Cardiac muscle cell (in vitro differentiated cells and primary cell): ENCODE measurements at regions not wholly inside any gene's neighbourhood (a gene's known extent, or its start where the extent isn't known, plus 50 kb on each side); places are given as distances from the start of the nearest gene placed in this dataset.
"Not testable (repeated sequence)": the region's sequence is repeated elsewhere in the genome, so short reads cannot be mapped to it uniquely, and the experiment has no call there.

ENCODE experiments used
- DNase-seq, 2 donors: peaks; one replicate each; pipeline versions ENCODE4 v3.0.0 to v3.0.0-alpha.2; 2010 to 2017; ENCODE audit warnings: low read depth in 1 of 2, low spot score in 1 of 2
- H3K27ac ChIP-seq: fragments of 200-600 bp; sonication (generic); 2 replicates; pipeline ENCODE4 v1.5.1; 2016
- H3K27me3 ChIP-seq: fragments of 200-600 bp; sonication (generic); 2 replicates; pipeline ENCODE4 v1.6.0; 2016; ENCODE audit warnings: control low read depth
- H3K36me3 ChIP-seq: fragments of 200-600 bp; sonication (generic); 2 replicates; pipeline ENCODE4 v1.5.1; 2016; ENCODE audit warnings: control low read depth
- H3K4me1 ChIP-seq: fragments of 200-600 bp; sonication (generic); 2 replicates; pipeline ENCODE4 v1.8.1; 2017; ENCODE audit warnings: low read depth, mild to moderate bottlenecking, mixed run types
- H3K4me3 ChIP-seq: fragments of 200-600 bp; sonication (generic); 2 replicates; pipeline ENCODE4 v1.5.1; 2016; ENCODE audit warnings: mild to moderate bottlenecking
- H3K9me3 ChIP-seq: fragments of 200-600 bp; sonication (generic); 2 replicates; pipeline ENCODE4 v1.5.1; 2017; ENCODE audit warnings: low read depth, mild to moderate bottlenecking, control low read depth
- CTCF ChIP-seq: IDR thresholded peaks from 2 replicates; pipeline ENCODE4 v1.5.1; 2012; ENCODE audit warnings: low read depth, mild to moderate bottlenecking, low read length

- no peaks in the 10 kb centered on the region for H3K9me3 ChIP-seq
- no peaks in the 10 kb centered on the region for H3K36me3 ChIP-seq
- H3K27me3 ChIP-seq: no peaks in the 10 kb centered on the region
- H3K27ac ChIP-seq: no peak overlapping the region
- H3K4me1 ChIP-seq: no peaks in the 10 kb centered on the region
- TF ChIP-seq CTCF: no peak
- DNase-seq: no peak
- no peak overlapping the region for H3K4me3 ChIP-seq
Observed at GRCh38 chr12:33892425-33892824, 129.9 kb upstream of the ALG10 start.

- H3K27ac ChIP-seq, H3K27me3 ChIP-seq, H3K4me3 ChIP-seq, H3K4me1 ChIP-seq, H3K9me3 ChIP-seq, DNase-seq, H3K36me3 ChIP-seq: not testable (repeated sequence)
Observed at GRCh38 chr12:33920460-33920859, 101.8 kb upstream of the ALG10 start.

- H3K4me3 ChIP-seq: no peak overlapping the region
- no peaks in the 10 kb centered on the region for H3K36me3 ChIP-seq
- no peak overlapping the region for H3K27ac ChIP-seq
- no peaks in the 10 kb centered on the region for H3K4me1 ChIP-seq
- H3K9me3 ChIP-seq: no peaks in the 10 kb centered on the region
- no peaks in the 10 kb centered on the region for H3K27me3 ChIP-seq
- DNase-seq: no peak
- no peak for TF ChIP-seq CTCF
Observed at GRCh38 chr12:33926095-33926494, 96.2 kb upstream of the ALG10 start.

GRCh38 chr12:33937669-33938068 lies 84.6 kb upstream of the ALG10 start:
- H3K4me3 ChIP-seq, H3K36me3 ChIP-seq, H3K27me3 ChIP-seq, H3K9me3 ChIP-seq, DNase-seq, H3K27ac ChIP-seq, H3K4me1 ChIP-seq: not testable (repeated sequence)

- DNase-seq: no peak
- Histone ChIP-seq H3K4me3 (no peak overlapping the region), H3K4me1 (no peaks in the 10 kb centered on the region), H3K27me3 (no peaks in the 10 kb centered on the region), H3K27ac (no peak overlapping the region), H3K9me3 (no peaks in the 10 kb centered on the region), H3K36me3 (no peaks in the 10 kb centered on the region)
- TF ChIP-seq CTCF: no peak
Observed at GRCh38 chr12:33942172-33942571, 80.1 kb upstream of the ALG10 start.

GRCh38 chr12:33944703-33945437 lies 77.4 kb upstream of the ALG10 start:
- H3K27me3 ChIP-seq: no peaks in the 10 kb centered on the region
- no peak overlapping the region for H3K4me3 ChIP-seq
- no peaks in the 10 kb centered on the region for H3K4me1 ChIP-seq
- DNase-seq: no peak
- no peaks in the 10 kb centered on the region for H3K36me3 ChIP-seq
- no peak for TF ChIP-seq CTCF
- no peak overlapping the region for H3K27ac ChIP-seq
- no peaks in the 10 kb centered on the region for H3K9me3 ChIP-seq

- no peaks in the 10 kb centered on the region for H3K27me3 ChIP-seq
- H3K9me3 ChIP-seq: no peaks in the 10 kb centered on the region
- H3K36me3 ChIP-seq: no peaks in the 10 kb centered on the region
- no peak for TF ChIP-seq CTCF
- H3K4me1 ChIP-seq: no peaks in the 10 kb centered on the region
- no peak overlapping the region for H3K4me3 ChIP-seq
- H3K27ac ChIP-seq: no peak overlapping the region
- no peak for DNase-seq
Observed at GRCh38 chr12:33945438-33945784, 76.9 kb upstream of the ALG10 start.

- not testable (repeated sequence) for H3K27me3 ChIP-seq, H3K27ac ChIP-seq, DNase-seq, H3K36me3 ChIP-seq, H3K4me1 ChIP-seq, H3K9me3 ChIP-seq, H3K4me3 ChIP-seq
Observed at GRCh38 chr12:33966219-33966618, 56.1 kb upstream of the ALG10 start.
